Hepatocyte (in vitro differentiated cells): ENCODE measurements at regions not wholly inside any gene's neighbourhood (a gene's known extent, or its start where the extent isn't known, plus 50 kb on each side); places are given as distances from the start of the nearest gene placed in this dataset.

Experiments
- CTCF ChIP-seq: fragments of 200-600 bp; sonication (generic); IDR thresholded peaks from 2 replicates; pipeline ENCODE4 v1.5.1; 2016; ENCODE audit warnings: antibody characterized with exemption, mild to moderate bottlenecking; ENCODE audit not compliant: poor library complexity
- EZH2 ChIP-seq: fragments of 200-600 bp; sonication (generic); IDR thresholded peaks from 2 replicates; pipeline ENCODE4 v1.6.1; 2016; ENCODE audit warnings: antibody characterized with exemption, mild to moderate bottlenecking, borderline replicate concordance

DNA sequence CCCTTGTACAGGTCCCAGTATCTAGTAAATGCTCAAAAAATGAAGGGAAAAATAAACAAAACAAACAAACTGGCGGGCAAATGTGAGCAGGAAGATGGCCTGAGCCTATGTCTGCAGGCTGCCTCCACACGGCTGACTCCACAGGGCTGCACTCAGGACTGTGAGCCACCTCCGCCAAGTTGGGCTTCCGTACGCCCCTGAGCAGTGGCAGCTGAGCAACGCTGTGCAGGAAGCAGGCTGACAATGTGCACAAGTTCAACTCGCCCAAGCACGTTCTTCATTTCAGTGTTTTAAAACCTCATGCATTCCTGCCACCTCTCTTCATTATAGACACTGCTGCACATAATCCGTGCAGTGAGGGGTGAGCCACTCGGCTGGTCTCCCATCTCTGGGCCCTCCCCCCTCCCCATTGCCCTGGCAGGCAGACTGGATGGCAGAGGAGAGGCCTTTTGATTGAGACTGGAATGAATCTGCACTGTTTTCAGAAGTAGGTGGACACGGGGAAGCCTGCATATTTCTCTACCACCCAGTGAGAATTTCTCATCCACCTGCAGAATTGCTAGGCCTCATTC, 915.3 kb downstream of the UQCRFS1 start:
- TF ChIP-seq CTCF = no peak
- TF ChIP-seq EZH2 = no peak
